ENCODE measurements at regions not wholly inside any gene's neighbourhood (a gene's known extent, or its start where the extent isn't known, plus 50 kb on each side); places are given as distances from the start of the nearest gene placed in this dataset.

GRCh38 chr3:34145796-34146195 lies 347.4 kb downstream of the PDCD6IP start:
- TF ChIP-seq USF1 (CRISPR knock-in tag; IDR thresholded peaks at IDR 0.05) = no peak
- TF ChIP-seq CREB1 (CRISPR knock-in tag; IDR thresholded peaks at IDR 0.05) = no peak
- no peak for TF ChIP-seq STAT6 (CRISPR knock-in tag; conservative IDR thresholded peaks at IDR 0.05; ENCODE audit: low read depth)
- TF ChIP-seq MAX (CRISPR knock-in tag; IDR thresholded peaks at IDR 0.05) = no peak
- no peak for TF ChIP-seq CTCF (IDR thresholded peaks at IDR 0.05)
- no peak for TF ChIP-seq ATF3 (CRISPR knock-in tag; conservative IDR thresholded peaks at IDR 0.05)
- no peak for TF ChIP-seq ZMAT4 (CRISPR knock-in tag; IDR thresholded peaks at IDR 0.05)

All from WTC11 (cell line).